ENCODE measurements at regions not wholly inside any gene's neighbourhood (a gene's known extent, or its start where the extent isn't known, plus 50 kb on each side); places are given as distances from the start of the nearest gene placed in this dataset.

DNA sequence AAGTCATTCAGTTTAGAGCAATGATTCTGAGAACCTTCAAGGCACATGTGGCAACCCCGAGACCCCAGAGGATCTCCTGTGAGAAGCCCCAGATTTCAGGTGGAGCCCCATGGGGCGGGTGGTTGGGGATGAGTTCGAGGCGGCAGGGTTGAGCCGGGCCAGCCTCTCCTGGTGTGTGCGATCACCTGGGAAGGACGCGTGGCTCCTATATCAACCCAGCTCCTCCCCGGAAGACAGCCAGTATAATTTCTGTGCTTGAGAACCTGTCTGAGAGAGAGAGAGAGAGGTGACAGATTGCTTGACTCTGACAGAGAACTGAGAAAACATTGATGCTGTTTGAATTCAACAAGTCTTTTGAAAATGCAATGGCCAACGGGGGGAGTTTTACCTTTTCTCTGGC lies 89.0 kb downstream of the TEX29 start:
- Histone ChIP-seq H3K36me3 (replicated peaks in 1 of 2; ENCODE audit: control insufficient read depth in 1 of 2, insufficient read depth in 2 of 2, low read length in 1 of 2) (no peaks in the 10 kb centered on the region), H3K79me2 (ENCODE audit: insufficient read depth) (no peaks in the 10 kb centered on the region), H3K4me1 (ENCODE audit: control insufficient read depth in 1 of 2, insufficient read depth in 2 of 2, low read depth in 1 of 2, low read length in 1 of 2) (no peaks in the 10 kb centered on the region), H3K27ac (ENCODE audit: low read depth in 2 of 2, low read length in 1 of 2) (no peak overlapping the region), H2AFZ (ENCODE audit: low read depth) (no peak overlapping the region), H3K9me3 (no peaks in the 10 kb centered on the region), H3F3A (replicated peaks; ENCODE audit: insufficient read depth) (no peaks in the 10 kb centered on the region), H4K20me1 (ENCODE audit: insufficient read depth) (no peaks in the 10 kb centered on the region), H3K4me2 (no peak overlapping the region), H3K4me3 (ENCODE audit: low read depth in 2 of 2, low read length in 1 of 2) (no peak overlapping the region), H3K9ac (no peak overlapping the region), H3K9me2 (no peaks in the 10 kb centered on the region), H3K27me3 (ENCODE audit: insufficient read depth) (peaks cover 76% of the 10 kb centered on the region)
- POLR2A ChIA-PET: no interaction called here
- no peak for DNase-seq
- CTCF ChIA-PET: no interaction called here
- no peak for TF ChIP-seq SIN3A (IDR thresholded peaks at IDR 0.05; ENCODE audit: borderline replicate concordance, low read depth, low read length)
- TF ChIP-seq FOXJ3 (CRISPR knock-in tag; IDR thresholded peaks at IDR 0.05): no peak
- TF ChIP-seq ZBTB33 (IDR thresholded peaks at IDR 0.05; ENCODE audit: borderline replicate concordance, low read depth): no peak
- no peak for TF ChIP-seq FOXM1 (IDR thresholded peaks at IDR 0.05; ENCODE audit: low read depth)
- no peak for TF ChIP-seq NRF1 (IDR thresholded peaks at IDR 0.05; ENCODE audit: low read depth, low read length)
- no peak for TF ChIP-seq TCF12 (IDR thresholded peaks at IDR 0.05)
- TF ChIP-seq IRF3 (IDR thresholded peaks at IDR 0.05; ENCODE audit: low read depth, low read length): no peak
- TF ChIP-seq YY1 (IDR thresholded peaks at IDR 0.05; ENCODE audit: low read depth): no peak
- TF ChIP-seq EZH2phosphoT487 (IDR thresholded peaks at IDR 0.05; ENCODE audit: borderline replicate concordance, low read depth): no peak
- WGBS (ENCODE audit: low lambda C conversion rate): 24% methylated on average over 7 of the region's 10 CpGs

DNA sequence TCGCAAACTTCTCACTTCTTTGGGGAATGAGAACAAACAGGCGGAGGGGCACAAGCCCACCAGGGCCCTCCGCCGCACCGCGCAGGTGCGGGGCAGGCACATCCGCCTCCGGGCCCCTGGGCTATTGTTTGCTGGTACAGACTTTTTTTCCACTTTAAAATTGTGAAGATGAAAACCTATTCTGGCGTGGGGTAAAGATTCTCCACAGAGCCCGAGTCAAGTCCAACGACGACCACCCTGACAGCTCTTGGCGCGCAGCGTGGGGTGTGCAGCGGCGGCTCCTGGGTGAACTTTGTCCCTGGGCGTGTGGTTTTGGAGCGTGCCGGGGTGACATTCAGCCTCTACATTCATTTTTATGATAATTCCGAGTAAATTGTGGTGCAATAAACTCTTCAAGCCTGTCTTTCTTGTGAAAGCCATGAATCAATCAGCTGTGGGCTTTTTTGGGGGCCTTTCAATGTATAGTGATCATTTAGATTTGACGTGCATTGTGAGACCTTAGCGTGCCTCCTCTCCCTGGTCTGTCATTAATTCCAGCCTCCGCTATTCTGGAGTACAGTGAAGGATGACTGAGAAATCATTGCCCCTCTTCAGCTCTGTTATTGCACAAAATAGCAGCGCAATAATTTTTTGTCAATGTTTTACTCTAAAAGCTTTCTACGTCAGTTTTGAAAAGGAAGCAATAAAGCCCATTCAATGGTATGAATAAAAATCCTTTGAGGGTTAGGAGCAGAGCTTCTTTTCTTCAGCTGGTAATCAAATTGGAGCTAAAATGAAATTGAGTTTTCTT lies 90.0 kb downstream of the TEX29 start:
- Histone ChIP-seq H3K27ac (ENCODE audit: low read depth in 2 of 2, low read length in 1 of 2) (no peak overlapping the region), H3K9me3 (no peaks in the 10 kb centered on the region), H3K9me2 (no peaks in the 10 kb centered on the region), H3K4me3 (ENCODE audit: low read depth in 2 of 2, low read length in 1 of 2) (no peak overlapping the region), H3K27me3 (ENCODE audit: insufficient read depth) (peaks cover 76% of the 10 kb centered on the region), H3K4me1 (ENCODE audit: control insufficient read depth in 1 of 2, insufficient read depth in 2 of 2, low read depth in 1 of 2, low read length in 1 of 2) (no peaks in the 10 kb centered on the region), H3K79me2 (ENCODE audit: insufficient read depth) (no peaks in the 10 kb centered on the region), H3K4me2 (no peak overlapping the region), H2AFZ (ENCODE audit: low read depth) (no peak overlapping the region), H3F3A (replicated peaks; ENCODE audit: insufficient read depth) (no peaks in the 10 kb centered on the region), H3K36me3 (replicated peaks in 1 of 2; ENCODE audit: control insufficient read depth in 1 of 2, insufficient read depth in 2 of 2, low read length in 1 of 2) (no peaks in the 10 kb centered on the region), H3K9ac (no peak overlapping the region), H4K20me1 (ENCODE audit: insufficient read depth) (no peaks in the 10 kb centered on the region)
- ChIA-PET CTCF (interaction anchor here (1.4 to 2.8 kb wide), 2 partner anchors 11 to 18 kb away, joined by 5 to 14 read pairs; no protein-coding TSS in a partner anchor), POLR2A (no interaction called here)
- 24% methylated on average over 25 of the region's 27 CpGs for WGBS (ENCODE audit: low lambda C conversion rate)
- no peak for TF ChIP-seq NRF1 (IDR thresholded peaks at IDR 0.05; ENCODE audit: low read depth, low read length)
- no peak for TF ChIP-seq USF2 (IDR thresholded peaks at IDR 0.05; ENCODE audit: borderline replicate concordance, low read depth, low read length)
- TF ChIP-seq FOXJ3 (CRISPR knock-in tag; IDR thresholded peaks at IDR 0.05): no peak
- DNase-seq: no peak

All from SK-N-SH (cell line).